H1 (cell line): ENCODE measurements at regions not wholly inside any gene's neighbourhood (a gene's known extent, or its start where the extent isn't known, plus 50 kb on each side); places are given as distances from the start of the nearest gene placed in this dataset.

Source experiments
- ASH2L ChIP-seq: fragments of 200-600, 300-600 bp; sonication (generic); IDR thresholded peaks from one replicate; pipeline ENCODE4 v1.7.1; 2017; ENCODE audit warnings: low read length
- CHD7 ChIP-seq: fragments of 300-600 bp; sonication (generic); IDR thresholded peaks from 2 replicates; pipeline ENCODE4 v1.7.1; 2012; ENCODE audit warnings: low read length, moderate library complexity, mild to moderate bottlenecking, inconsistent platforms; ENCODE audit not compliant: insufficient replicate concordance
- TF ChIP-seq, protein P1 (sequence below): IDR thresholded peaks from 2 replicates; pipeline ENCODE4 v1.6.1; 2011; ENCODE audit warnings: low read depth, mild to moderate bottlenecking, low read length; ENCODE audit not compliant: insufficient read depth

DNA sequence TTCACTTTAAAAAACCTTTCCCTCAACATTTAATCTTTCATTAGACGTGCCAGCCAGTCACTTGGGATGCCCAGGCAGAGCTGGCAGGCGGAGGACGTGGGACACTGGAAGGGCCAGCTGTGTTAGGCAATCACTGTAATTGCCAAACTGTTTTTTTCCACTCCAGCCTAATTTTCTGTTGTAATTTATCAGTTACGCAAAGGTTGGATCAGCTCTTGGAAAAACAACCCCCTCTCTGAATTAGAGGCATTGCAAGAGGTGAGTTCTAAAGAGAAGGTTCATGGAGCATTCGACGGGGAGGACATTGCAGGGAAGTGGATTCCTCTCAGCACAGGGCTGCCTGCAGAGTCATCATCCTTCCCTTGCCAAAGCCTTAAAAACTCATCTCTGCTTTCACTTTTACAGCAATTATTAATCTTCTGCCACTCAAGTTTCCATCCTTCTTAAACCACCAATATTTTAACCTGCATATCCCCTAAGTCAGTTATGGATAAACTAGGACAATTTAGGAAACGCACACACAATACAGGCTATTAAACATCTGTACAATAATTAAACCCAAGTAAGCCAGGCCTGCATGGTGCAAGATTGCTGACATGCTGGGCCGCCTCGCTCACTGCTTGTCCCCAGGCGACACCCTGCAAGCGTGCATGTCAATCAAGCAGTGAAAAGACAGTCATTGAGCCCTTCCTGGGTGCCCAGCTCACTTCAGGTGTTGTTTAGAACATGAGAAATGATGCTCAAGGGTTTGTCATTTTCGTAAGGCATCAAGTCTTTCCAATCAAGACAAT, 272.3 kb upstream of the RNF32 start (continued):
- no peak for TF ChIP-seq CHD7
- TF ChIP-seq ASH2L, result no peak
- TF ChIP-seq, protein P1, sequence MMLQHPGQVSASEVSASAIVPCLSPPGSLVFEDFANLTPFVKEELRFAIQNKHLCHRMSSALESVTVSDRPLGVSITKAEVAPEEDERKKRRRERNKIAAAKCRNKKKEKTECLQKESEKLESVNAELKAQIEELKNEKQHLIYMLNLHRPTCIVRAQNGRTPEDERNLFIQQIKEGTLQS, result no peak
